ENCODE measurements at regions not wholly inside any gene's neighbourhood (a gene's known extent, or its start where the extent isn't known, plus 50 kb on each side); places are given as distances from the start of the nearest gene placed in this dataset.
"Not testable (repeated sequence)": the region's sequence is repeated elsewhere in the genome, so short reads cannot be mapped to it uniquely, and the experiment has no call there.

GRCh38 chr10:124149189-124150042 lies 56.0 kb upstream of the CHST15 start:
- CTCF ChIA-PET: no interaction called here
- DNase-seq: no peak
- peaks cover 5% of the 10 kb centered on the region for H3K36me3 Mint-ChIP-seq (ENCODE audit: insufficient read depth, unreplicated experiment)
- H3K9me3 Mint-ChIP-seq (ENCODE audit: low read depth, unreplicated experiment): no peaks in the 10 kb centered on the region
- BruUV-seq (replicated peaks): no TSS peak
- intact Hi-C loops (cut with micrococcal nuclease; ENCODE audit: unreplicated experiment): loop anchor here (5.0 kb wide), 1 partner anchor 42 kb away; no protein-coding TSS in a partner anchor
- no peak overlapping the region for H3K4me3 Mint-ChIP-seq (ENCODE audit: low read depth, unreplicated experiment)
- no peak for TF ChIP-seq CTCF (IDR thresholded peaks at IDR 0.05; ENCODE audit: unreplicated experiment)
- H3K4me1 Mint-ChIP-seq (ENCODE audit: low read depth, unreplicated experiment): no peaks in the 10 kb centered on the region
- H3K27me3 Mint-ChIP-seq (ENCODE audit: unreplicated experiment): no peaks in the 10 kb centered on the region
- no peak overlapping the region for H3K27ac Mint-ChIP-seq (ENCODE audit: unreplicated experiment)

GRCh38 chr10:124148509-124149188 lies 55.3 kb upstream of the CHST15 start:
- H3K27ac Mint-ChIP-seq (ENCODE audit: unreplicated experiment); H3K27me3 Mint-ChIP-seq (ENCODE audit: unreplicated experiment); H3K4me1 Mint-ChIP-seq (ENCODE audit: low read depth, unreplicated experiment); DNase-seq; intact Hi-C loops (cut with micrococcal nuclease; ENCODE audit: unreplicated experiment); CTCF ChIA-PET; BruUV-seq (replicated peaks); H3K36me3 Mint-ChIP-seq (ENCODE audit: insufficient read depth, unreplicated experiment); H3K4me3 Mint-ChIP-seq (ENCODE audit: low read depth, unreplicated experiment); H3K9me3 Mint-ChIP-seq (ENCODE audit: low read depth, unreplicated experiment): not testable (repeated sequence)

GRCh38 chr10:124146483-124146882 lies 53.1 kb upstream of the CHST15 start:
- TF ChIP-seq CTCF (IDR thresholded peaks at IDR 0.05; ENCODE audit: unreplicated experiment): no peak
- intact Hi-C loops (cut with micrococcal nuclease; ENCODE audit: unreplicated experiment): no loop called here
- BruUV-seq (replicated peaks): no TSS peak
- CTCF ChIA-PET: no interaction called here
- no peak overlapping the region for H3K4me3 Mint-ChIP-seq (ENCODE audit: low read depth, unreplicated experiment)
- H3K9me3 Mint-ChIP-seq (ENCODE audit: low read depth, unreplicated experiment): no peaks in the 10 kb centered on the region
- H3K27me3 Mint-ChIP-seq (ENCODE audit: unreplicated experiment): no peaks in the 10 kb centered on the region
- no peak overlapping the region for H3K27ac Mint-ChIP-seq (ENCODE audit: unreplicated experiment)
- H3K4me1 Mint-ChIP-seq (ENCODE audit: low read depth, unreplicated experiment): no peaks in the 10 kb centered on the region
- DNase-seq: no peak
- no peaks in the 10 kb centered on the region for H3K36me3 Mint-ChIP-seq (ENCODE audit: insufficient read depth, unreplicated experiment)

- Mint-ChIP-seq H3K9me3 (ENCODE audit: low read depth, unreplicated experiment) (no peaks in the 10 kb centered on the region), H3K27me3 (ENCODE audit: unreplicated experiment) (no peaks in the 10 kb centered on the region), H3K36me3 (ENCODE audit: insufficient read depth, unreplicated experiment) (no peaks in the 10 kb centered on the region), H3K27ac (ENCODE audit: unreplicated experiment) (no peak overlapping the region), H3K4me1 (ENCODE audit: low read depth, unreplicated experiment) (no peaks in the 10 kb centered on the region), H3K4me3 (ENCODE audit: low read depth, unreplicated experiment) (no peak overlapping the region)
- no peak for TF ChIP-seq CTCF (IDR thresholded peaks at IDR 0.05; ENCODE audit: unreplicated experiment)
- CTCF ChIA-PET: interaction anchor here (0.6 kb wide), 1 partner anchor 65 kb away, joined by 5 read pairs; no protein-coding TSS in a partner anchor
- no TSS peak for BruUV-seq (replicated peaks)
- intact Hi-C loops (cut with micrococcal nuclease; ENCODE audit: unreplicated experiment): no loop called here
- DNase-seq: no peak
These were observed 51.9 kb upstream of the CHST15 start for GRCh38 chr10:124145109-124145870.

Measured in Calu3 (cell line).